ENCODE measurements at regions not wholly inside any gene's neighbourhood (a gene's known extent, or its start where the extent isn't known, plus 50 kb on each side); places are given as distances from the start of the nearest gene placed in this dataset.
A peak's percentile ranks its signal among the peaks of the same experiment; 100 is the strongest.
"Not testable (repeated sequence)": the region's sequence is repeated elsewhere in the genome, so short reads cannot be mapped to it uniquely, and the experiment has no call there.

DNA sequence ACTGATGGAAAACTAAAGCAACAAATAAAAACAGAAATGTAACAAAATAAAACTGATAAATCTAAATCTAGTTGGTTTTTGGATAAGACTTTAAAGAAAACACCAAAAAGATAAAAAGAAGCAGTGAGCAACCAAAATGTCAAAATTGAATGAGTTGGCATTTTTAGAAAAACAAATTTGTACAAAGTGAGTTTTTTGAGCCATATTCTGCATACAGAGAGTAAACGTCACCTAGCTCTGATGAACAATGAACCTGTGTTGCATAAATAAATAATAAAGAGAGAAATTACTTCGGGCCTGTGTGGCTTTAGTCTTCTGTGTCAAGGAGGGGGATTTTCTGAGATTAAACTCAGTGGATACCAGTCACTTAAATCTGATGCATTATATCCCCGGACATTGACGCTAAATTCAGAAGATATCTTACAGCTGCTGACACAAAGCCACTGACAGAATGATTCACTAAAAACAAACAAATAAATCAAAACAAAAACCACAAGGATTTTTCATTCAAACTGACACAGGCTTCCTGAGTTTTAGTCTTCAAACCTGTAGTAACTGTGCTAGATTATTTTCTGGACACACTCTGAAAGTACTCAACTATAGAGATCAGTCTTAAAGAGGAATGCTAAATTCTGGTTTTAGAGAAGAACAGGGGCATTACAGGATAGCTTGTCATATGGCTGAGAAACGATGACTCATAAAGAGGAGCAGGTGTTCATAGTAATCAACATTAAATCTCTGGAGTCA is 403.5 kb upstream of the ST8SIA4 start:
- DNase-seq: no peak

DNA sequence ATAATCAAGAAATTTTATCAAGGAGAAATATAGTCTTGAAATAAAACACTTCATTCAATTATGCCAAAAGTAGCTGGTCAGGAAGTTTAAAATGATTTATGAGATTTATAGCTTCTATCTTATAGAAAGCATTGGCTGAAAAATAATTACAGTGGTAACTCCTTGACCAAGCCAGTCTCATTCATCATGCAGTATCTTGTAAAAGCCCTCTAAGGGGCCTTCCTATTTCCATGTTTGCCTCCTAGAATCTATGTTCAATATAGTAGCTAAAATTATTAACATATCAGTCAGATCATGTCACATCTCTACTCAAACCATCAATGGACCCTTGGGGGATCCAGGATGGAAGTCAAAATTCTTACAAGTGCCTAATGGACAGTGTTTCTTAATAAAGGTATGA is 393.4 kb upstream of the ST8SIA4 start:
- no peak for DNase-seq

DNA sequence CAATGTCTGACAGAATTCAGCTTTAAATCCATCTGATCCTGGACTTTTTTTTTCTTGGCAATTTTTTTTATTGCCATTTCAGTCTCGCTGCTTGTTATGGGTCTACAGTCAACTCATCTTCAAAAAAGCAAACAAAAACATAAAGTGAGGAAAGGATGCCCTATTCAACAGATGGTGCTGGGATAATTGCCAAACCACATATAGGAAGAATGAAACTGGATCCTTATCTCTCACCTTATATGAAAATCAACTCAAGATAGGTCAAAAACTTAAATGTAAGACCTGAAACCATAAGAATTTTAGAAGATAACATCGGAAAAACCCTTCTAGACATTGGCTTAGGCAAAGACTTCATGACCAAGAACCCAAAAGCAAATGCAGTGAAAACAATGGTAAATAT is 389.1 kb upstream of the ST8SIA4 start:
- no peak for DNase-seq

DNA sequence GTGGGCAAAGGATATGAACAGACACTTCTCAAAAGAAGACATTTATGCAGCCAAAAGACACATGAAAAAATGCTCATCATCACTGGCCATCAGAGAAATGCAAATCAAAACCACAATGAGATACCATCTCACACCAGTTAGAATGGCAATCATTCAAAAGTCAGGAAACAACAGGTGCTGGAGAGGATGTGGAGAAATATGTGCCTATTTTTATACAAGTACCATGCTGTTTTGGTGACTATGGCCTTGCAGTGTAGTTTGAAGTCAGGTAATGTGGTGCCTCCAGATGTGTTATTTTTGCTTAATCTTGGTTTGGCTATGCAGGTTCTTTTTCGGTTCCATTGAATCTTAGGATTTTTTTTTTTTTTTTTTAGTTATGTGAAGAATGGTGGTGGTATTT is 387.7 kb upstream of the ST8SIA4 start:
- DNase-seq: not testable (repeated sequence)

DNA sequence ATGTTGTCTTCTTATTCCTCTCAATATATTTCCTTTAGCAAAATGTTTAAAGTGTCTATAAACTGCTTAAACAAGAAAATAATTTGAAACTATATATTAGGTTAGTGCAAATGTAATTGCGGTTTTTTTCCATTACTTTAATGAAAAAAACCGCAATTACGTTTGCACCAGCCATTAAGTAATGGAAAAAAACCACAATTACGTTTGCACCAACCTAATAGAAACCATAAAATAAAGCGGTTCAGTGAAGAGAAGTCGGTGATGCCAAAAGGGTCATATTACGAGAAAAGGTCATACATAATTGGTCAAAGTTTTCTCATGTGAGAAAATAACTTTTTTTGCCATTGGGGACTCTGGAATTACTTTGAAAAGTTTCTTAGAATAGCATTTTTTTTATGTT is 385.6 kb upstream of the ST8SIA4 start:
- no peak for DNase-seq

DNA sequence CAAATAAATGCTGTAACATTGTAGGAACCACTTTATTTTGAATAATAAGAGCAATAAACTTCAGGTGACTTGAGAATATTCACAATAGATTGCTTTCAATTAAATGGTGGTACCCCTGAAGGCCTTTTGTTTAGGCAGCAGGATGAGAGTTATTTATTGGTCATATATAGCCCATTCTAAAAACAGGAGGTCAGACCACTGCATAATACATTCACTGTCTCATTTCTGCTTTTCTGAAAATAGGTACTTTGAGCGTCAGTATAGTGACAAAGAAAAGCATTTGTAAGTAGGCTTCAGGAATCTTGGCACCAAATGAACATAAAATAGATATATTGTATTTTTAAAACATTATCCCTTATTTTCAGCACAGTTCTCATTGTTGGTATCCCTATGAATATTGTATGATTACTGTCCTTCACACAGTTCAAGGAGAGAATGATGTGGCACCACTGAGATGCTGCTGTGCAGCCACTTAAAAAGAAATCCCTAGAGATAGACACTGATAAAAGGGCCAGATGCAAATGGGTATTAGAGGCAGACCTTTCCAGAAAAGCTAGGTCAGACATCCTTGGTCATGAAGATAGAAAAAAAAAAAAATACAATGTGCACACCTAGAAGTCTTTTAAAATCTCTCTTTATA is 381.8 kb upstream of the ST8SIA4 start:
- DNase-seq: no peak

DNA sequence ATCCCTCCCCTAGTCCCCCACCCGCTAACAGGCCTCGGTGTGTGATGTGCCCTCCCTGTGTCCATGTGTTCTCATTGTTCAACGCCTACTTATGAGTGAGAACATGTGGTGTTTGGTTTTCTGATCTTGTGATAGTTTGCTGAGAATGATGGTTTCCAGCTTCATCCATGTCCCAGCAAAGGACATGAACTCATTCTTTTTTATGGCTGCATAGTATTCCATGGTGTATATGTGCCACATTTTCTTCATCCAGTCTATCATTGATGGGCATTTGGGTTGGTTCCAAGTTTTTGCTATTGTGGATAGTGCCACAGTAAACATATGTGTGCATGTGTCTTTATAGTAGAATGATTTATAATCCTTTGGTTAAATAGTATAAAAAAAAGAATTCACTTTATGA is 380.9 kb upstream of the ST8SIA4 start:
- DNase-seq: not testable (repeated sequence)

DNA sequence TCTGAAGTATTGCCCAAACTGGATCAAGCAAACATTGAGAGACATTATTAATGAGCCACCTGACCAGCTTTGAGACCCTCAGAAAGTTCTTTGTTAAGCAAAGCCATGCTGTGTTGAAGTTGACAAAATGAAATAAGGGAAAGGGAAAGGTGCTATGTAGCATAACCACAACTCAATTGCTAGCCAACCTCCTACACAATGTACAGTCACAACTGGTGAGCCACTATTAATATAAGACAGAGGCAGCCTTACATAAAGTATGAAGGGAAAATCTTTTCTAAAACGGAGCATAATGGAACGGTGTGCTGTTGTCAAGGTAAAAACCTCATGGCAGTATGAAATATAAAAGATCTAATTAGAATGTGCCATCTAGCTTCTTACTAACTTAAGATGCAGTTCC is 375.8 kb upstream of the ST8SIA4 start:
- no peak for DNase-seq

DNA sequence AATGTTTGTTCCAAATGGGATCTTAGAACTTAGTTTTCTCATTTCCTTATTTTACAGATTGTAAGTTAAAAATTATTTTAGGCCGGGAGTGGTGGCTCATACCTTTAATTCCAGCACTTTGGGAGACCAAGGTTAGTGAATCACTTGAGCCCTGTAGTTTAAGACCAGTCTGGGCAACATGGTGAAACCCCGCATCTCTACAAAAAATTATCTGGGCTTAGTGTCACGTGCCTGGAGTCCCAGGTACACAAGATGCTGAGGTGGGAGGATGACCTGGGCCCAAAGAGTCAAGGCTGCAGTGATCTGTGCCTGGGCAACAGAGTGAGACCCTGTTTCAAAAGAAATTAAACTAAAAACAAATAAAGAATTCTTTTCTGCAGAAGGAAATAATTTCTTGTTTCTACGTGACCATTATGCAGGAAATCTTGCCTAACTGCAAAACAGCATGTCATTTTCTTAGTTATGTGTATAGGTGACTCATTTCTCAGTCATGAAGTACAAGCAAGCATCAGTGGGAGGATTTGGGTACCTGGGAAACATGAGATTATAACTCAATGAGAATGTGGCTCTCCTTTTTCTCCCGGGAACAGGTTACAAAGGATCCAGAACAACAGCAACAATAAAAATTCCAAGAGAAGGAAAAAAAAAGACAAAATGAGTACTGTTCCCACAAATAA is 375.1 kb upstream of the ST8SIA4 start:
- DNase-seq: no peak

DNA sequence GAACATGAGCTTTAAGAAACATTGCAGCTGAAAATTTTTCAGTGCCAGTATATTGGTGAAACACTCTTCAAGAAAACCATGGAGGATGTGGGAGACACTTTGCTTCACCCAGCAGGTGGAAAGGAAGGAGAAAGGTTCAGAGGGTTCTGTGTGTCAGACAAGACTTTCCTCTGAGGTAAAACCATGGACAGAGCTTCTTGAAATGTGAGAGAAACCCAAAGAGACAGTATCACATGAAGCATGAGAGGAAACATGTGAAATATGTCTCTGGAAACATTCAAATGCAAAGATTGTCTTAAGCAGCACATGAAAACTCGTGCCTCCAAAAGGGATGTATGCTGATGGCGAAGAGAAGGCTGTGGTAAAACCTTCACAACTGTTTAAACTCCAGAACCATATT is 368.9 kb upstream of the ST8SIA4 start:
- DNase-seq: no peak

DNA sequence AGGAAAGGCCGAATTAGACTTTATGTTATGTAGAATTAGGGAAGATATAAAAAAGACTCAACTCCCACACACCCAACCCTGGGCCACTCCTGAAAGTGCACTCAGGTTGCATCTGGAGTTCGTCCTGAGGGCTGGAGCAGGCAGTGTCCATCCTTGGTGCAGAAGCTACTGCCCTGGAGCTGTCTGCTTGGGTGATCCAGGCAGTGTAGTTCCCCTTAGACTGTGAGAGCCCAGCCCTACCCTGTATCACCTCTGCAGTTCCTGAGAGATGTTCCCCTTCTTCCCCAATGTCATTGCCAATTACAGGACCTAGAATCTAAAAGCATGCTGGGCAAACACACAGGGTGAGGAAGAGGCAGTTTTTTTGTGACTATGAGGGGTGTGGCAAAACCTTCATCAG is 368.3 kb upstream of the ST8SIA4 start:
- no peak for DNase-seq

DNA sequence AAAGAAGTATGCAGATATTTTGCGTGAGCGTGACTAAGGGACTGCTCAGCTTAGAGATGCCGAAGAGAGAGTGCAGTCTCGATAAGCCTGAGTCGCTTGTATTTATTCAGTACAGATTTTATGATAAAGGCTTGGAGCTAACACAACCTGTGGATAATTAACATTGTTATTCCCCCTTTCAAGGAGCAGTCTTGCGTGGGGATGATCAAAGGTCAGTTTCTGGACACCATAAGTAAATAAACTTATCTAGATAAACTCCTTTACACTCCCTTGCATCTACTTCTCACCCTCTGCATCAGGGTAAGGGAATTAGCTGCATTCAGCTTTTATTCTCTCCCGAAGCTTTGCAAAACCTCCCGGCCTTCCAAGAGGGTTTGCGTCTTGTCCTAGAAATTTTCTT is 357.8 kb upstream of the ST8SIA4 start:
- no peak for DNase-seq

DNA sequence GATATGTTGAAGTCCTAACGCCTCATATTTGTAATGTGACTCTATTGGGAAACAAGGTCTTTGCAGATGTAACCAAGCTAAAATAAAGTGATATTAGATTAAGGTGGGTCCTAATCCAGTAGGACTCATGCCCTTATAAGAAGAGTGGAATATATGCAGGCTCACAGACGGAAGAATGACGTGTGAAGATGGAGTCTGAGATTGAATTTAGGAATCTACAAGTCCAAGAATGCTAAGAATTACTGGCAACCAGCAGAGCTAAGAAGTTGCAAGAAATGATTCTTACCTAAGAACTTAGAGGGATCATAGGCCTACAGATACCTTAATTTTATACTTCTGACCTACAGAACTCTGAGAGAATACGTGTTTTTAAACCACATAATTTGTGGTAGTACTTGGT is 350.0 kb upstream of the ST8SIA4 start:
- no peak for DNase-seq

DNA sequence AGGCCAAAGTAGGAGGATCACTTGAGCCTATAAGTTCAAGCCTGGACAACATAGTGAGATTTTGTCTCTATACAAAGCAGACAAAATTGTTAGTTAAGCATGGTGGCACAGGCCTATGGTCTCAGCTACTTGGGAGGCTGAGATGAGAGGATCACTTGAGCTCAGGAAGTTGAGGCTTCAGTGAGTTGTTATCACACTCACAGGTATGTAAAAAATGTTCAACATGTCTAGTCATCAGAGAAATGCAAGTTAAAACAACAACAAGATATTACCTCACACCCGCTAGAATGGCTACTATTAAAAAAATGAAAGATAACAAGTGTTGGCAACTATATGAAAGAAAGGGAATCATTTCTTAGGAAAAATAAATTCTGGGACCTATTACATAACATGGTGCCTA is 341.5 kb upstream of the ST8SIA4 start:
- no peak for DNase-seq

DNA sequence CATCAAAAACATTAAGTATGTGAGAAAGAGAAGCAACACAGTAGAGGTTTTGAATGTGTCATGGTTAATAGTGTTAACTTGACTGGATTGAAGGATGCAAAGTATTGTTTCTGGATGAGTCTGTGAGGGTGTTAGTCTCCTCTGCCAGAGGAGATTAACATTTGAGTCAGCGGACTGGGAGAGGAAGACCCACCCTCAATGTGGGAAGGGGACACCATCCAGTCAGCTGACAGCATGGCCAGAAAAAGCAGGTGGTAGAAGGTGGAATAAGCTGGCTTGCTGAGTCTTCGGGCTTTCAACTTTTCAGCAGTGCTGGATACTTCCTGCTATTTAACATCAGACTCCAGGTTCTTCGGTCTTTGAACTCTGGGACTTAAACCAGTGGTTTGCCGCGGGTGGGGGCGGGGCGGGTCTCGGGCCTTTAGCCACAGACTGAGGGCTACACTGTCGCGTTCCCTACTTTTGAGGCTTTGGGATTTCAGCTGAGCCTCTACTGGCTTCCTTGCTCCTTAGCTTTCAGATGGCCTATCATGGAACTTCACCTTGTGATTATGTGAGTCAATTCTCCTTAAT is 309.9 kb upstream of the ST8SIA4 start:
- no peak for DNase-seq

DNA sequence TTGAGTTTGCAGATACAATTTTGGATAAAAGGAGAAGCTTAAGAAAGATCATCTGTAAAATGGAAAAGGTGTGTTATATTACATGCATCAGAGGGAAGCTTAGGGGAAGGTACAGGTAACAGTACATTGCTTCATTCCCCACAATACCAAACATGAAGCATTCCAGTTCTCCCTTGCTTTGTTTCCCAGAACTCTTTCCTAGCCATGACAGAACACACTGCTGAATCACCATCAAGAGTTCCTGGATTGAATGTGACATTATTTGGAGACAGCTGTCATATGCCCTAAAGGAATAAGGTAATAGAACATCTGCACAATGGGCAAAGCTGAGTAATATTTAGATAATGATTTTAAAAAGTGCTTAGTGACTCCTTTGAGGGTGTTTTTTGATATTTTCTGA is 303.5 kb upstream of the ST8SIA4 start:
- no peak for DNase-seq

DNA sequence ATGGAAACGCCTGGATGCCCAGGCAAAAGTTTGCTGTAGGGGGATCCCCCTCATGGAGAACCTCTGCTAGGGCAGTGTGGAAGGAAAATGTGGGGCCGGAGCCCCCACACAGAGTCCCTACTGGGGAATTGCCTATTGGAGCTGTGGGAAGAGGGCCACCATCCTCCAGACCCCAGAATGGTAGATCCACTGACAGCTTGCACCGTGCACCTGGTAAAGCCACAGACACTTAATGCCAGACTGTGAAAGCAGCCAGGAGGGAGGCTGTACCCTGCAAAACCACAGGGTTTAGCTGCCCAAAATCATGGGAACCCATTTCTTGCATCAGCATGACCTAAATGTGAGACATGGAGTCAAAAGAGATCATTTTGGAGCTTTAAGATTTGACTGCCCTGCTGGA is 302.0 kb upstream of the ST8SIA4 start:
- not testable (repeated sequence) for DNase-seq

DNA sequence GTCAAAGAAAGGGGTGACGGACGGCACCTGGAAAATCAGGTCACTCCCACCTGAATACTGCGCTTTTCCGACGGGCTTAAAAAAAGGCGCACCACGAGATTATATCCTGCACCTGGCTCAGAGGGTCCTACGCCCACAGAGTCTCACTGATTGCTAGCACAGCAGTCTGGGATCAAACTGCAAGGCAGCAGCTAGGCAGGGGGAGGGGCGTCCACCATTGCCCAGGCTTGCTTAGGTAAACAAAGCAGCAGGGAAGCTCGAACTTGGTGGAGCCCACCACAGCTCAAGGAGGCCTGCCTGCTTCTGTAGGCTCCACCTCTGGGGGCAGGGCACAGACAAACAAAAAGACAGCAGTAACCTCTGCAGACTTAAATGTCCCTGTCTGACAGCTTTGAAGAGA is 277.3 kb upstream of the ST8SIA4 start:
- not testable (repeated sequence) for DNase-seq

DNA sequence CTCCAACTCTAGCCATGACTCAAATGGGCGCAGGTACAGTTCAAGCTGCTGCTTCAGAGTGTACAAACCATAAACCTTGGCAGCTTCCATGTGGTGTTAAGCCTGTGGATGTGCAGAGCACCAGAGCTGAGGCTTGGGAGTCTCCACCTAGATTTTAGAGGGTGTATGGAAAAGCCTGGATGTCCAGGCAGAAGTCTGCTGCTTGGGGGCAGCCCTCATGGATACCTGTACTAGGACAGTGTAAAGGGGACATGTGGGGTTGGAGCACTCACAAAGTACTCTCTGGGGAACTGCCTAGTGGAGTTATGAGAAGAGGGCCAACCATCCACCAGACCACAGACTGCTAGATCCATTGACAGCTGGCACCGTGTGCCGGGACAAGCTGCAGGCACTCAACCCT is 273.5 kb upstream of the ST8SIA4 start:
- no peak for DNase-seq

DNA sequence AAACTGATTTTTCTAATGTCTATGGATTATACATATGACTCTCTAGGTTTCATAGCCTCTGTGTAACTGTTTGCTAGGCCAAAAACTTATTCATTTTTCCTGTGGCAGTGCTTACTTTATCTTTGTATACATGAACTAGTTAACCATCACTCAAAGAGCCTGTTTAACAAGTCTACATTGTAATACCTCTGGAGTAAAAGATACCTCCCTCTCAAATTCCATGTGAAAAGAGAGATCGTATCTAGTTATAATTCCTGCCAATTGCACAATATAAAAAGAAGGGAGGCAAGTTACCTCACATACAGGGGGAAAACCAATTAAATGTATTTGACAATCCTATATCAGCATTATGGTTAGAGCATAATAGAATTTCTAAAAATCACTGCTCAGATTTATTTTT is 271.9 kb upstream of the ST8SIA4 start:
- no peak for DNase-seq

DNA sequence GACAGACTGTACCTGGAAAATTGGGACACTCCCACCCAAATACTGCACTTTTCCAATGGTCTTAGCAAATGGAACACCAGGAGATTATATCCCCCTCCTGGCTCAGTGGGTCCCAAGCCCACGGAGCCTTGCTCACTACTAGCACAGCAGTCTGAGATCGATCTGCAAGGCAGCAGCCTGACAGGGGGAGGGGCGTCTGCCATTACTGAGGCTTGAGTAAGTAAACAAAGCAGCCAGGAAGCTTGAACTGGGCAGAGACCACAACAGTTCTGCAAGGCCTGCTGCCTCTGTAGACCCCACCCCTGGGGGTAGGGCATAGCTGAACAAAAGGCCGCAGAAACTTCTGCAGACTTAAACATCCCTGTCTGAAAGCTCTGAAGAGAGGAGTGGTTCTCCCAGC is 260.0 kb upstream of the ST8SIA4 start:
- DNase-seq: no peak

DNA sequence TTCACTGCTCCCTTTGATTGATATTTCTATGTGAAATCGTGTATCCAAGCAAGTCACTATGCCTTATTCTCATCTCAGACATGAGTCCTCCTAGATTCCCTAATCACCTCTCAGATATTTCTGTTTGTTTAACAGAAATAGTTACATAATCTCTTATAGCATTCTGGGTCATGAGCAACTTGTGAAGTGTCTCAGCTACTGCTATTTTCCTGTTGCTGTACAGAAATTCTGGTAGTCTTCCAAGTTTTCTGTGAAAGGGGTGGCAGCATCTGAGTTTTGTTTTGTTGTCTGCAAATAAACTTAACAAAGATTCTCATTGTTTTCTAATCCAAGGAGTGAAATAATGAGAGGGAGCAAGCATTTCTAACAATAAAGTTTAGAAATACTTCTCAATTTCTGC is 256.9 kb upstream of the ST8SIA4 start:
- peak; percentile 55 for DNase-seq

DNA sequence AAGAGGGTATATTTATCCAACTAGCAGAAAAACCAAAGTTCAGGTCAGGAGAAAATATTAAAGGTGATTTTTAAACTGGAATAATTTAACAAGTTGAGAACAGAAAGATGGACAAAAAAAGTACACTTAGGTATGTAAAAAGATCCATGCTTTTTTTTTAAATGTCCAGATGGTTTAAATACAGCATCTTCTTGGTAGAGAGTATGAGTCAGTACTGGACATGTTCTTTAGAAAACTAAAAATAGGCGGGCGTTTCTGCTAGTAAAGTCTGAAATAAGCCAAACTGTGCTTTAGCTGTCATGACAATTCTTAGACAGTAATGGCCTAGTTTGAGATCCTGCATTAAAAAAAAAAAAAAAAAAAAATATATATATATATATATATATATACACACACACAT is 255.9 kb upstream of the ST8SIA4 start:
- no peak for DNase-seq

DNA sequence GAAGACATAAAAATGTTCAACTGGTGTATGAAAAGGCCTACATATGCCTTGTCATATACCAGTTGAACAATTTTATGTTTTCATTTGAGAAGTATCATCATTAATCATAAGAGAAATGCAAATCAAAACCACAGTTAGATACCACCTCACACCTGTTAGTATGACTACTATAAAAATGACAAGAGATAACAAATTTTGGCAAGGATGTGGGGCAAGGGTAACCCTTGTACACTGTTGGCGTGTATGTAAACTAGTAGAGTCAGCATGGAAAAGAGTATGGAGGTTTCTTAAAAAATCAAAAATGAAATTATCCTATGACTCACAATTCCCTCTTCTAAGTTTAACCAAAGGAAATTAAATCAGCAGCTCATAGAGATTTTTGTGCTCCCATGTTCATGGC is 250.4 kb upstream of the ST8SIA4 start:
- DNase-seq: no peak
